M059J (cell line): ENCODE measurements at regions not wholly inside any gene's neighbourhood (a gene's known extent, or its start where the extent isn't known, plus 50 kb on each side); places are given as distances from the start of the nearest gene placed in this dataset.
"Not testable (repeated sequence)": the region's sequence is repeated elsewhere in the genome, so short reads cannot be mapped to it uniquely, and the experiment has no call there.

Source experiments
- DNase-seq: peaks from one replicate; pipeline ENCODE4 v3.0.0-alpha.2; 2012; ENCODE audit warnings: low read depth

DNA sequence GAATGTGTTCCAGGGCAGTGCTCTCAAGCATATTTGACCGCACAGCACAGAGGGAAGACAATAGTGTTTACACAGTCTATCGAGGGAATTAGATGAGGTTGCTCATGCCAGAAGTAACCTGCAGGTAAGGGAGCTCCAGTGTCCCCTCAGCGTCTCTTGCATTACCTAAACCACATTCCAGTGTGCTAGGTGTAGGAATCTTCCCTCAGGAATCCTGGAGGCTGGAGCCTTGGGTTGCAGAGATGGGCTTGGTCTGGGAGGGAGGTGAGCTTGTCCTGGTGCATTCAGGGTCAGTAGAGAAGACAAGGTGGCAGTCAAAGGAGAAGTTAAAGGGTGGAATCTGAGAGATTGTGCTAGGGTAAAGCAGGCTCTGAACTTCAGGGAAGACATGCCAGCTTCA lies 56.3 kb downstream of the SOX14 start:
- no peak for DNase-seq

DNA sequence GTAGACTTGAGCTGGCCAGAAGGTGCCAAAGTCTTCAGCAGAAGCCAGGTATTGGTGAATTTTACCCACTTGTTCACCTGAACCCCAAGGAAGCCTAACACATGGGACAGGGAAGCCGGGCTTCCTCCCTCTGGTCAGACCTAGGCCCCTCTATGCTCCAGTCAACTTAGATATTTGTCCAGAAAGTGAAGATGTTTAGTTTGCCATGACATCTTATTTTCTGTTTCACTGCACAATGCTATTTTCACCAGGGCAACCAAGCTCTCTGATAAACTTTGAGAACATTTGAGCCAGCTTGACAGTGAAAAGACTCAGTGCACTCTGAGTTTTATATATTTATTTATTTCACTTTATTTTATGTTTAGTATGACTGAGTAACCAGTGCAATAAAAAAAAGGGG lies 71.0 kb downstream of the SOX14 start:
- no peak for DNase-seq

DNA sequence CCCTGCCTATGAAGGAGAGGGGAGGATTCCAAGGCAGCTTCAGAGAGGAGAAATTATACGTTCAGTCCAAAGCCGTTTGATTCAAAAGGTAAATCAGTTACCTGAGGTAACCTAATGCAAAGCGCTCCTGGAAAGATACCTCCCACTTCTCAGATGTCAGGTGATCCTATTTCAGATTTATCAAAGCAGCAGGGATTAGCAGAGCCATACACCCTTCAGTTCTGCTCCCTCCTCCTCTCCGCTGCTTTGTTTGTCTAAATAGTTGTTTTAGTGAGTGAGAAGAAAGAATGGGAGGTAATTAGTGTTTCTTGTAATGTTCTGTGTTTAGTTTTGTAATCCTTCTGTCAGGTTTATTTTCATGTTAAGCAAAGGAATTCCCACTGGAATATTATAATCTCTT lies 81.1 kb downstream of the SOX14 start:
- DNase-seq = no peak

DNA sequence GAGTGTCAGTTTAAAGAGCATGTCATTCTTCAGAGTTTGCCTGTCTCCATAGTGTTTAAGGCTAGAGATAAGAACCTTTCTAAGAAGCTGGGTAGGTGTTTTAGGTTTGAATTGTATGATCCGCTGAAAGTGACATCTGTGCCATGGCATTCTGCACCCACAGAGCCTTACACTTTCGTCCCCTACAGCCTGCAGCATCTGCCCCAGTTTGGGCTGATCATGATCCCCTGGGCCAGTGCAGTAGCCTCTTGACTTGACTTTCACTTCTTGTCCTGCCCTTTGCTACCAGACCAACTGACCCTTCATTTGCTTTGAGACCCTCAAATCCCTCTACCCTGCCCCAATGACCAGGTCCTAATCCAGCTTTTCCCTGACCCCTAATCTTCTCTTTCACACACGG lies 81.6 kb downstream of the SOX14 start:
- DNase-seq = no peak

DNA sequence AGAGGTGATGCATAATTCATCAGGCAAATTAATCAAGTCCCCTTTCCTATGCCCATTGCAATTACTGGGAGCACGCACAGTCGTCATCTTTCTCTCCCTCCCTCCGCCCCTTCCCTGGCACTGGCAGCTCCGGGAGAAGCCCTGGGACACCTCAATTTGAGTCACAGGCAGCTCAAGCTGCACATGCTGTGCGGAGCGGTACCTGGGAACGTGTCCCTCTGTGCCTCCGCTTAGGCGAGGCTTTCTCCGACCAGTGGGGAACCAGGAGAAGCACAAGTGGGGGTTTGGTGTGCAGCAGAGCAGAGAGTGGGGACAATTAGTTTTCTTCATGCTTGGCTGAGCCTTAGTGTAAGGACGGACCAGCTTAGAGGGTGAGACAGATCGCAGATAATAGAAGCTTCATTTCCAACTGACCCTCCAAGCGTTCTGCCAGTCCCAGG lies 88.3 kb downstream of the SOX14 start:
- no peak for DNase-seq

DNA sequence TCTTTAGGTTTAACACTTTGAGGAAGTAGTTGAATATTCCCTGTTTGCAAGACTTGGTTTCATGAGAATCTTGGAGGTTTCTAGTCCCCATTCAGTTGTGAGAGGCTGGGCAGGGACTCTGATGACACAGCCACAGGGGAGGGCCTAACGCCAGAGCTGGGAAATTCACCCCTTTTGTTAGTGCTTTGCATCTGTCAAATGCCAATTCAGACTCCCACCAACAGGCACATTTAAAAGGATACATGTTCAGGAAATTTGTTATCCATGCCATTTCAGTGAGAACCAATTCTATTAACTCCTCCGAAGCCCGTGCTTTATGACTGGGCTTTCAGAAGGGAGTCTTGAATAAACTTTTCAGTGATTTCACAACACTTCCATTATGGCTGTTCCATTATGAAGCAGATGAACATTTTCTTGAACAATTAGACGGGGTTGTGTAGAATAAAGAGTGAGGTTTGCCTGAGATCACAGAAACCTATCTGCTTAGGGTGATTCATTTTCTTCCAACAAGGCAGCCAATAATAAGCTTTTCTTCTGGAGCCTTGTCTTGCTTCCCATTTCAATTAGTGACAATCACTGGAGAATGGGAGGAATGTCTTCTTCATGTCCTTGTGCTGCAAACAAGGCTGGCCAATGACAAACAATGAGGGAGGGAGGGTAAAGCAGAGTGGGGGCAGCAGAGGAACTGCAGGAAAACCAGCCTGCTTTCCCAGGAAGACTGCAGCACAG lies 90.6 kb downstream of the SOX14 start:
- no peak for DNase-seq

DNA sequence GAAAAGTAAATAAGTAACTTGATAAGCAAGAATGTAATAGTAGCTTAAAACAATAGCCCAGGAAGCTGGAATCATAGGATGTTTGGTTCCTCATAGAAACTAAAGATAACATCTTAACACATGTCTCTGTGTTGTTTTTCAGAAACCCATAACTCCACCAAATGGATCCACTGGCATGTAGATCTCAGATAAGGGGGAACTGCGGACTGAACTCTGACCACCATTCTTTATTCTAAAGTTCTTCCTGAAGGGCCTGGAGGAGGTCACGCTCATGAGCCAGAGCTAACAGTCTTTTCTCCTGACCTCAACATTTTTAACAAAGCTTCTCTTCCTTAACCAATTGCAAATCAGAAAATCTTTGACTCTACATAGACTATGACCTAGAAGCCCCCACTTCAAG lies 101.9 kb downstream of the SOX14 start:
- DNase-seq = no peak

DNA sequence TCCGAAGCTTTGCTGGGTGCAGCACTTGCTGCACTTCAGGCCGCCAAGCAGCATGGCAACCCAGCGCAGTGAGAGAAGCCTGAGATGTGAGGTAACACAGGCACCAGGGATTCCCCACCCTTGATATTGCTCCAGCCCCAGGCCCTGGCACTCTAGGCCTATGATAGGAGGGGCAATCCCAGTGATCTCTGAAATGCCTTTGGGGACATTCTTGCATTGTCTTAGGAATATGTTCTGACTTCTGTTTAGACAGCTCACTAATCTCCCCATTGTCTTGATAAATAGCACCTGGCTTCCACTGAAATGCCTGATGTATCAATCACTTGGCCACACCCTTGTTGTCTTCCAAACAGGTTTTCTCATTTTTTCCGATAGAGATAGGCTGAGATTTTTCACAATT lies 102.8 kb downstream of the SOX14 start:
- DNase-seq = no peak

DNA sequence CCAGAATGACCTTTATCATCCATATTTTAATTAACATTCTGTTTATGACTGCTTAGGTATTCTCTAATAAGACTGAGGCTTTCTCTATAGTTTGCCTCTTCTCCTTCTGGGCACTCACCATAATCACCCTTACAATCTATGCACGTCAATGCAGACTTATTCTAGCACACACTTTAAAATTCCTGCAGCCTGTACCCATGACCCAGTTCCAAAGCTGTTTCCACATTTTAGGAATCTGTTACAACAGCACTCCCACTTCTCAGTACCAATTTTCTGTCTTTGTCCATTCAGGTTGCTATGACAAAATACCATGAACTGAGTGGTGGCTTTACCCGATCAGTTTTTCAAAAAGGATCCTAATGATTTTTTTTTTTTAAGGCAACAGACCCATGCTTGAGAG lies 103.5 kb downstream of the SOX14 start:
- no peak for DNase-seq

DNA sequence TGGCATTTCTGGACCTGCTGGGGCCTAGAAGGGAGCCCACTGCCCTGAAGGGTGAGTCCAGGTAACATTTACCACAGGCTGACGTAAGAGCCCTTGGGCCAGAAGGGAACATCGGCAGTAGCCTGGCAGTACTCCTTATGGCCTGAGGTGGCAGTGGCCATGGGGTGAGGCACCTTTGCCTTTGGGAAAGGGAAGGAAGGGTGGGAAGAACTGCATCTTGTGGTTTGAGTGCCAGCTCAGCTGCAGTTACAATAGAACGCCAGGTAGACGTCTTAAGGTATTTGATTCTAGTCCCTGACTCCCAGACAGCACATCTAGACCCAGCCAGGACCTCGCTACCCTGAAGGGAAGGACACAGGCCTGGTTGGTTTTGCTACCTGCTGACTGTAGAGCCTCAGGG lies 104.9 kb downstream of the SOX14 start:
- no peak for DNase-seq

DNA sequence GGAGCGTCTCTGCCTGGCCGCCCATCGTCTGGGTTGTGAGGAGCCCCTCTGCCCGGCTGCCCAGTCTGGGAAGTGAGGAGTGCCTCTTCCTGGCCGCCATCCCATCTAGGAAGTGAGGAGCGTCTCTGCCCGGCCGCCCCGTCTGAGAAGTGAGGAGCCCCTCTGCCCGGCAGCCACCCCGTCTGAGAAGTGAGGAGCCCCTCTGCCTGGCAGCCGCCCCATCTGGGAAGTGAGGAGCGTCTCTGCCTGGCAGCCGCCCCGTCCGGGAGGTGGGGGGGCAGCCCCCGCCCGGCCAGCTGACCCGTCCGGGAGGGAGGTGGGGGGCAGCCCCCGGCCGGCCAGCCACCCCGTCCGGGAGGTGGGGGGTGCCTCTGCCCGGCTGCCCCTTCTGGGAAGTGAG lies 108.5 kb downstream of the SOX14 start:
- not testable (repeated sequence) for DNase-seq

DNA sequence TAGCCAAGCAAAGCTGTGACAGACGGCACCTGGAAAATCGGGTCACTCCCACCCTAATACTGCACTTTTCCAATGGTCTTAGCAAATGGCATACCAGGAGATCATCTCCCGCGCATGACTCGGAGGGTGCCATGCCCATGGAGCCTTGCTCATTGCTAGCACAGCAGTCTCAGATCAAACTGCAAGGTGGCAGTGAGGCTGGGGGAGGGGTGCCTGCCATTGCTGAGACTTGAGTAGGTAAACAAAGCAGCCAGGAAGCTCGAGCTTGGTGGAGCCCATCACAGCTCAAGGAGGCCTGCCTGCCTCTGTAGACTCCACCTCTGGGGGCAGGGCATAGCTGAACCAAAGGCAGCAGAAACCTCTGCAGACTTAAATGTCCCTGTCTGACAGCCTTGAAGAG lies 113.1 kb upstream of the CLDN18 start:
- DNase-seq = not testable (repeated sequence)

DNA sequence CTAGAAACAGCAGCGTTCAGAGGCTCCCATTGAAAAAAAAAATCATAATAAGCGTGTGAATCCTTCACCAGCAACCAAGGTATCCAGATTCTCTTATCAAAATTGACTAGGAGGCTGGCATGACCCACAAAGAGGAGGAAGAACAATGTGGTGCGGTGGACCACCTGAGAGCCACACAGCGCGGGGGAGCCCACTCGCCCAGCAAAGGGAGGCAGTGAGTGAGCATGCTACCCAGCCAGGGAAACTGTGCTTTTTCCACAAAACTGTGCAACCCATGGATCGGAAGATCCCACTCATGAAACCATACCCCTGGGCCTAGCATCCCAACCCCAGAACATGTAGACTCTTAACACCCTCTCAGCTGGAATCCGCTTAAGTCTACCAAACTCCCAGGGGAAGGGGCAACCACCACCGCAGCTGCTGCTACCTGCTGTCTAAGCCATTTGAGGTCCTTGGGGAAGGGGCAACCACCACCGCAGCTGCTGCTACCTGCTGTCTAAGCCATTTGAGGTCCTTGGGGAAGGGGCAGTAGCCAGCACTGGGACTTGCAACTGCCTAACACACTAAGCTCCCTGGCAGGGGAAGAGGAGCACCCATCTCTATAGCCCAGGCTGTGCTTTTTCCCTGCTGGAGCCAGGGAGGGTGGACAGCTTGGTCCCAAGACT lies 102.8 kb upstream of the CLDN18 start:
- no peak for DNase-seq

DNA sequence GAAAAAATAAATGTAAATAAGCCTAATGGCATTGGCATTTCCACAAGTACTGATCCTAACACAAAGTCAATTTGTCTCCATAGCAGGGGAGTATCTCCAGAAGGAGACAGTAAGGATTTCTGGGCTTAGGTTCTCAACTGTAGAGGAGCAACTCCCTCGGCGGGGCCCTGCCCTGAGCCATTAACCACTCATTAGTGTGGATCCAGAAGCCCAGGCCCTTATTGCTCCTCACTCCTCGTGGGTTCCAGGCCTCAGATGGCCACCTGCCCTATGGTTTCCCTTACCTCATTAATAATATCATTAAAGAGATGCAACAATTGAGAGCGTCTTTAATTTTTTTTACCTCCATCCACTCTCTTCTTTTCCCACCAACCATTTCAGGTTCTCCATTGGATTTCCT lies 85.3 kb upstream of the CLDN18 start:
- DNase-seq = no peak

DNA sequence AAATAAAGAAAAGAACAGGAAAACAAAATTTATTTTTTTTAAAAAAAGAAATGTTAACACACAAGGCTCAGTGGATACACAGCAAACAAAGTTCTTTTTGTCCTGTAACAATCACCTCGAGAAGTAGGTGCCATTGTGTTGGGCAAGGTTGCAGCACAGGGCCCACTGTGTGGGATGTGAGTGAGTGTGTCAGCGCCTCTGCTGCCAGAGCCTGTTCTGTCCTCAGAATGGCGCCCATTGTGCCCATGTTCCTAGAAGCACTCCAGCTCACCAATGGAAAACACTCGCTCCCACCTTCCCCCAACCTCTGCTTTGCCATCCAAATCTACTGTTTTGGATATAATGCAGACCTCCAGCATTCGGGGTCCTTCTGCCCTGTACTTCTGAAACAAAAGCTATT lies 84.9 kb upstream of the CLDN18 start:
- no peak for DNase-seq

DNA sequence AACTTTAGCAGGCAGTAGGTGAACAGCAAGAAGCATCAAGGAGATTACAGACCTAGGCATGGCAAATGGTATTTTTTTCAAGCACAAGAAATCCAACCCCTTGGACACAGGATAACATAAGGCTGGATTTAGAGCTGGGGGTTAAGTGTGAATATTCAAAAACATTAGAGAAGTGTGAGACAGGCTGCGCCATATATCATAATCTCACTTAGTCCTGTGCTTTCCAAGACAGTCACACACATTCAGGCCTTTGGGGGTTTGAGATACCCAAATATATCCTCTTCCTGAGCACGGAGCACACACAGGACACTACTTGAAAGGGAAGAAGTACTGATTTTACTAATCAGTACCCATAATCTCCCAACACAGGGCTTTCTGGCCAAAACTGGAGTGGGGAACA lies 83.0 kb upstream of the CLDN18 start:
- DNase-seq = no peak

DNA sequence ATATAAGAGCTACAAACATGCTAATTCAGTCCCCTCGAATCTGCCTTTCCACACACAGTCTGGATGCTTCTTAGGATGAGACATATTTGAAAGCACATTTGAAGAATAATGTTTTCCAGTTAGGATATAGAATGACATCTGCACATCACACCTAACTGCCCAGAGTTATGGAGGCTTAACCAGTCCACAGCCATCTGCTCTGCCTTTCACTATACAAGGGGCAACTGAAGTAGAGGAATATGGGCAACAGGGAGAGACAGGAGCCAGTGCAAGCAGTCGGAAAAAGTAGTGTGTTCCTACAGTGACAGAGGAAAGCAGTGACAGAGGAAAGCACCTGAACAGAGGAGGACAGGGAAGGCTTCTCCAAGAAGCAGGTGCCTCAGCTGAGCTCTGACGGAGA lies 79.0 kb upstream of the CLDN18 start:
- DNase-seq = no peak

DNA sequence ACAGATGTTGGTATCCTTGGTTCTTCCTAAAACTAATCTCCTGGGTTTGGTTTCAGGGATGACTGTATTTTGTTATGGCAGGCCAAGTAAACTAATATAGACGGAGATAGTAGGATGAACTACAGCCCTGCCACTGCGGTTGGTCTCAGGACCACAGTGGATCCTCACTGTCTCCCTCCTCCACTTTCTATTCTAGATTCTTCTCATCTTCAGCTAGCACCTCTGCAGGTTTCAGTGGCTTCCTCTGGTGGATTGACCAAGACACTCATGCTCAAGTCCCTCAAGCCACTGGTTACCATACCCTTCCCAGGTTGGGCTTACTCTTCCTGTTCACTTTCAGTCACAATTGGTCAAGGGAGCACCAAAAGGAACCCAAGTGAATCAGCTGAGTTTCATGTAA lies 71.1 kb upstream of the CLDN18 start:
- DNase-seq = no peak

DNA sequence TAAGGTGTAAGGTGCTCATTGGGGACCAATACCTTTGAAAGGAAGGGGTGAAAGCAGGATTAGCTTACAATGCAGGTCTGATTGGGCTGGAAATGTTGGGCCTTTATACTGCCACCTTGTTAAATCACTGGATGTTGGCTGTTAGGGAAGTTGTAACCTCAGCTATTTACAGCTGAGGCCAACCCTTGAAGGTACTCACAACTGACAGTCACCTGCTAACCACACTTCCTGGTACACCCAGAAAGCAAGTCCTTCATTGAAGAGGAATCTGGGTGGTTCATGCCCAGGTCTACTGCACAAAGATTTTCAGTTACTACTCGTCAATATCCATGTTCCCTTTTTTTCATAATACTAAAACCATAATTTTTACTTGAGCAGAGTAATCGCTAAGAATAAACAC lies 65.4 kb upstream of the CLDN18 start:
- no peak for DNase-seq

DNA sequence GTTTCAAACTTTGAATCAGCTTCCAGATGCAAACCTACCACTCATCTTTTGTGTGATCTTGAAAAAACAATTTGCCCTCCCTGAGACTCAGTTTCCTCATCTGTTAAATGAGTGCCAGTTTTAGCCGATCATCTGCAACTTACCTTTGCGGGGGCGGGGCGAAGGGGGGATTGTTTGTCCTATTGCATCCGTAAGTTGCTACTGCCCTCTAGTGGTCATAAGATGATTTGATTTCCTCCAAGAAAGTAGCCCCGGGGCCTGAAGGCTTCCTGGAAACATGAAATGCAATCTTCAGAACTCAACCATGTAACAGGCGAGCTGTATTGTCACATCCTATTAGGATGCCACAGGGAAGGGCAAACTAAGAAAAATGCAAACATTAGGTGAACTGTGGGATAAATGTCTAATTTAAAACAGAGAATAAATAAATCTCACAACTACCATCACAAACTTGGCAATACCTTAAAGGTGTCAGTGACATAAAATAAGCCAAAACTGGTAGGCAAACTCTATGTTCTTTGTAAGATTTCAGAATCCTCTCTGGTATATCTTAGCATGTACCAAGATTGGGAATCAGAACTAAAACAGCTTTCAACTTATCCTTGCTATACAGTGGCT lies 63.5 kb upstream of the CLDN18 start:
- peak; percentile 77 for DNase-seq

DNA sequence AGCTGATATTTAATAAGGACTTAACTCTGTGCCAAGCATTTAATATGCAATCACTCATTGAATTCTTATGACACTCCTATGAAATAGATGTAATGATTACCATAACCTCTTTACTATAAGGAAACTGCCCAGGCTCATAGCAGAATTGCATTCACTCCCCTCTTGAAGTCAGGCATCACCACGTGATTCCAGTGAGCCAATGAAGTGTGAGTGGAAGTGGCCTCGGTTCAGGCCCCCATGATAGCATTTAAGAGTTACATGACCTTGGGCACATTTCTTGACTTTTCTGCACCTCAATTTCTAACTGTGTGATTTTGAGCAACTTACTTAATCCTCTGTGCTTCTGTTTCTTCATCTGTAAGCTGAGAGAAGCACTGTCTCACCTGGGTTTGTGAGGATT lies 62.8 kb upstream of the CLDN18 start:
- no peak for DNase-seq

DNA sequence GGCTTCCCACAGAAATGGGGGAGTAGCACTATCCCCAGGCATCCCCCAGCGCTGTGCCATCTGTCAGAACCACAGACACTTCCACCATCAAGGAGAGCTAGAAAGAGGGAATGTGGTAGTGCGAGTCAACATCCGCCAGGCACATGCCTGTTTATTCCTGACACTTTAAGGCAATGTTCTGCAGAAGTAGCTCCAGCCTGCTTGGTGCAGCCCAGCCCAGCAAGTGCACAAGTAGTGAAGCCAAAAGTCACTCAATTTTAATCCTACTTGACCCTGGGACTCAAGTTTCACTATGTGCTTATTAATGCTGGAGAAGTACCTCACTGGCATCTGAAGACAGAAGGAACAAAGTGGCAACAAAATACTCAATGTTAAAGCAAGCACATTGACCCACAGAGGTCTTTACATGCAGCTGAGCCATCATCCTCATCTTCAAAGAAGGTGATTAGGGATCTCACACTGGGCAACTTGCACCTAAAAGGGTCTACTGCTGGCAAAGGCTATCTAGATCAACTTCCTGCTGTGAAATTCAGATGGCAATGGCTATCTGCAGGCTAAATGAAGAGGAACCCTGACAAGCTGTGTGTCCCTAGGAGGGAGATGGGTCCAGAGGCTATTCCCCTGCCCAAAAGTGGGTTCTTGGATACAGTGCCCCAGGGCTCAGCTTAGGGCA lies 61.4 kb upstream of the CLDN18 start:
- no peak for DNase-seq

DNA sequence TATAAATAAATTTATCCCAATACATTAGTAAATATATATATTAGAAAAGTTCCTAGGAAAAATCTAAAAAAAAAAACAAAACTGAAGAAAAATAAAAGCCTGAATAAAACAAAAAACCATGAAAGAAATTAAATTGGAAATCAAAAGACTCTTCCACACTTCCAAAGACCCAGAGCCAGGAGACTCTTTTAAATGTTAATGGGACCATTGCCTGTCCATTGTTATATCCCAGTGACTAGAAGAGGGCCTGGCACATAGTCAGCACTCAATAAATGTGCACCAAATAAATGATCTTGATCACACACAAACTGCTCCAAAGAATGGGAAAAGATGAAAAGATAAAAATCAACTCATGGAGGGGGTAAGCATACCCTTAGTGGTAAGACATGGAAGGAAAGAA lies 51.3 kb upstream of the CLDN18 start:
- DNase-seq = no peak
